AG09309 (cell line): ENCODE measurements at regions not wholly inside any gene's neighbourhood (a gene's known extent, or its start where the extent isn't known, plus 50 kb on each side); places are given as distances from the start of the nearest gene placed in this dataset.

ENCODE experiments used
- DNase-seq: peaks from one replicate; pipeline ENCODE4 v3.0.0-alpha.2; 2010; ENCODE audit warnings: low read depth
- H3K4me3 ChIP-seq: 2 replicates; pipeline ENCODE4 v1.5.1; 2011; ENCODE audit warnings: mild to moderate bottlenecking, low read depth, low read length, moderate library complexity; ENCODE audit not compliant: control insufficient read depth
- TF ChIP-seq, protein P1 (sequence below): IDR thresholded peaks from 2 replicates; pipeline ENCODE4 v1.5.1; 2011; ENCODE audit warnings: mild to moderate bottlenecking, low read depth, low read length, inconsistent platforms; ENCODE audit not compliant: insufficient read depth, control insufficient read depth; ENCODE audit errors: missing control alignments

- no peak for DNase-seq
- no peak overlapping the region for H3K4me3 ChIP-seq
- TF ChIP-seq, protein P1, sequence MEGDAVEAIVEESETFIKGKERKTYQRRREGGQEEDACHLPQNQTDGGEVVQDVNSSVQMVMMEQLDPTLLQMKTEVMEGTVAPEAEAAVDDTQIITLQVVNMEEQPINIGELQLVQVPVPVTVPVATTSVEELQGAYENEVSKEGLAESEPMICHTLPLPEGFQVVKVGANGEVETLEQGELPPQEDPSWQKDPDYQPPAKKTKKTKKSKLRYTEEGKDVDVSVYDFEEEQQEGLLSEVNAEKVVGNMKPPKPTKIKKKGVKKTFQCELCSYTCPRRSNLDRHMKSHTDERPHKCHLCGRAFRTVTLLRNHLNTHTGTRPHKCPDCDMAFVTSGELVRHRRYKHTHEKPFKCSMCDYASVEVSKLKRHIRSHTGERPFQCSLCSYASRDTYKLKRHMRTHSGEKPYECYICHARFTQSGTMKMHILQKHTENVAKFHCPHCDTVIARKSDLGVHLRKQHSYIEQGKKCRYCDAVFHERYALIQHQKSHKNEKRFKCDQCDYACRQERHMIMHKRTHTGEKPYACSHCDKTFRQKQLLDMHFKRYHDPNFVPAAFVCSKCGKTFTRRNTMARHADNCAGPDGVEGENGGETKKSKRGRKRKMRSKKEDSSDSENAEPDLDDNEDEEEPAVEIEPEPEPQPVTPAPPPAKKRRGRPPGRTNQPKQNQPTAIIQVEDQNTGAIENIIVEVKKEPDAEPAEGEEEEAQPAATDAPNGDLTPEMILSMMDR, result no peak
Measured at GRCh38 chr16:5581908-5582307, 484.3 kb upstream of the EEF2KMT start.

DNA sequence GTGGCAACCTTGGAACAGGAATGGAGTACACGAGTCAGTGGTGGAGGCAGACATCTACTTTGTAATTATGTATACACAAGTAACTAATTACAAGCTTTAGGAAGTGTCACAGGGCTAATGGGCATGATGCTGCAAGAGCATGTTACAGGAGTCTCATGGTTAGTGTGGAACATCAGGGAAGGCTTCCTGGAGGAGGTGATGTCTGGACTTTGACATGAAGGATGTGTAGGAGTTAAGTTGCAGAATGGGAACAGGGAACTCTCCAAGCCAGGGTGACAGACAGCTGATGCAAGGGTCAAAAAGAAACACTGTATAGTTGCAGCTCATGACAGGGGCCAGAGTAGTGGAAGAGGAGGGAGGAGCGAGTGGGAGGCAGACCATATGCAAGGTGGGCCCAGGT, 483.8 kb upstream of the EEF2KMT start:
- no peak for DNase-seq
- TF ChIP-seq, protein P1, result no peak
- no peak overlapping the region for H3K4me3 ChIP-seq

DNA sequence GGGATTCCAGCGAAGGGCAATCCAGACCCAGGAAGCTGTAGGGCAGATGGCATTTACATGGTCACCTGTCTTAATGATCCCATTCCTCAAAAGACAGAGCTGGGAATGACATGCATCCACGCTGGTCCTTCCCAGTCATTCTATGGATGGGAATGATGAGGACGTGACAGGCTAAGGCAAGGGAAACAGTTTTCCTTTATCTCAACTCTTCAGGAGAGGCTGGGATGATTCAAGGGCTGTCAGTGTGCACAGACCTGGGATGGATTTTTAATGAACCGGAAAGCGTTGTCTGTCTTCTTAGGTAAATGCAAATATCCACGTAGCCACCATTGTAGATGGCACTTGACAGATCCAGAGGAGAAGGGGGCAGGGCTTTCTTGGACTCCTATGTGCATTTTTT, 483.2 kb upstream of the EEF2KMT start:
- TF ChIP-seq, protein P1, result no peak
- DNase-seq, result no peak
- no peak overlapping the region for H3K4me3 ChIP-seq

GRCh38 chr16:5580296-5580695, 482.7 kb upstream of the EEF2KMT start:
- H3K4me3 ChIP-seq, result no peak overlapping the region
- DNase-seq, result no peak
- TF ChIP-seq, protein P1, result no peak

- H3K4me3 ChIP-seq, result no peak overlapping the region
- DNase-seq, result no peak
- TF ChIP-seq, protein P1, result no peak
Measured at GRCh38 chr16:5578980-5579379, 481.4 kb upstream of the EEF2KMT start.

DNA sequence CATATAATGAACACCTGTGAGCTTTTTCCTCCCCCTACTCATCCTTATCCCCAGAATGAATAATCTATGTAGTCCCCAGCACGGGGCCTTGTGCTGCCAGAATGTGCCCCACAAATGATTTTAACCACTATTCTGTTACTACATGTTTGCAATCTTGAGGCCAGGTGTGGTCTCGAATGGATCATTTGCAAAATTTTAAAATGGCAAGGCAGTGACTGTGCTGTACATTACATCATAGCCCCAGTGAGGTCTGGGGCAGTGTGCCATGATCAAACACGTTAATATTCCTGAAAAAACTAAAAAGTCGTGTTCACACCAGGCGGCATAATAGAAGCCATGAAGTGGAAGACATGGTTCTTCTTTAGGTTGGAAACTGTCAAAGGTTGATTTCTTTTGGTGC, 479.9 kb upstream of the EEF2KMT start:
- TF ChIP-seq, protein P1, result no peak
- no peak overlapping the region for H3K4me3 ChIP-seq
- no peak for DNase-seq

DNA sequence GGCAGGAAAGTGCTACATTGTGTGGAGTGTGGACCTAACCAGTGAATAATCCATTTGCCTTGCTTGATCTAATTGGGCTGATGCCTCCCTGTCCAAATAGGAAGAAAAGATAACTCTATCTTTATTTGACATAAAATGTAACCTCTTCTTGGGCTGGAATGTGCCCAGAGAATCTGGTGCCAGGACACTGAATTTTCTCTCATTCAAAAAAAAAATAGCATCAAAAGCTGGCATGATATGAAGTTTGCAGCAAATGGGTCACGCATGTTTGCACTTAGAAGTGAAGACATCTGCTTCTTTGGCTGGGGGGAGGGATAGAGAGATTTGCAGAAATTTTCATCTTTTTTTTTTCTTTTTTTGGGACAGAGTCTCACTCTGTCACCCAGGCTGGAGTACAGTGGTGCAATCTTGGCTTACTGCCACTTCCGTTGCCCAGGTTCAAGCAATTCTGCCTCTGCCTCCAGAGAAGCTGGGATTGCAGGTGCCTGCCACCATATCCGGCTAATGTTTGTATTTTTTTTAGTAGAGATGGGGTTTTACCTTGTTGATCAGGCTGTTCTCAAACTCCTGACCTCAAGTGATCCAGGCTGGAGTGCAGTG, 478.2 kb upstream of the EEF2KMT start:
- DNase-seq, result no peak
- no peak overlapping the region for H3K4me3 ChIP-seq
- TF ChIP-seq, protein P1, result no peak
